ENCODE measurements at regions not wholly inside any gene's neighbourhood (a gene's known extent, or its start where the extent isn't known, plus 50 kb on each side); places are given as distances from the start of the nearest gene placed in this dataset.
"Not testable (repeated sequence)": the region's sequence is repeated elsewhere in the genome, so short reads cannot be mapped to it uniquely, and the experiment has no call there.

DNA sequence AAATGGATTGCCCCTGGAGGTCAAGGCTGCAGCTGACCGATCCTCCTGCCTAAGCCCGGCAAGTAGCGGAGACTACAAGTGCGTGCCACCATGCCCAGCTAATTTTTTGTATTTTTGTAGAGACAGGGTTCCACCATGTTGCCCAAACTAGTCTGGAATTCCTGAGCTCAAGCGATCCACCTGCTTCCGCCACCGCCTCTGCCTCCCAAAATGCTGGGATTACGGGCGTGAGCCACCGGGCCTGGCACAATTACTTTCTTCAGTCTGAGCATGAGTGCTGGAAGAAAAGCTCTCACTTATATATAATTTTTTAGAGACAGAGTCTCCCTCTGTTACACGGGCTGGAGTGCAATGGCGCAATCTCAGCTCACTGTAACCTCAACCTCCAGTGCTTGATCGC is 307.4 kb downstream of the ZNF37A start:
- H3K79me2 ChIP-seq (replicated peaks; ENCODE audit: insufficient read depth); H3K27me3 Mint-ChIP-seq (ENCODE audit: insufficient read depth, low read depth, poor library complexity); H3K4me1 Mint-ChIP-seq; H3K4me3 ChIP-seq; H3K4me3 Mint-ChIP-seq; H3K27ac ChIP-seq (ENCODE audit: low read depth); H3K4me1 ChIP-seq (ENCODE audit: insufficient read depth); H3K4me2 ChIP-seq; ATAC-seq; H3F3A ChIP-seq (replicated peaks; ENCODE audit: low read depth); H4K20me1 ChIP-seq (replicated peaks; ENCODE audit: insufficient read depth); H3K36me3 ChIP-seq (ENCODE audit: insufficient read depth); H2AFZ ChIP-seq; H3K9me2 ChIP-seq (ENCODE audit: insufficient read depth); H3K27ac Mint-ChIP-seq; DNase-seq (ENCODE audit: low spot score); H3K36me3 Mint-ChIP-seq (ENCODE audit: low read depth); H3K27me3 ChIP-seq (ENCODE audit: insufficient read depth): not testable (repeated sequence)
- H3K9me3 Mint-ChIP-seq, result peaks cover 56% of the 10 kb centered on the region

DNA sequence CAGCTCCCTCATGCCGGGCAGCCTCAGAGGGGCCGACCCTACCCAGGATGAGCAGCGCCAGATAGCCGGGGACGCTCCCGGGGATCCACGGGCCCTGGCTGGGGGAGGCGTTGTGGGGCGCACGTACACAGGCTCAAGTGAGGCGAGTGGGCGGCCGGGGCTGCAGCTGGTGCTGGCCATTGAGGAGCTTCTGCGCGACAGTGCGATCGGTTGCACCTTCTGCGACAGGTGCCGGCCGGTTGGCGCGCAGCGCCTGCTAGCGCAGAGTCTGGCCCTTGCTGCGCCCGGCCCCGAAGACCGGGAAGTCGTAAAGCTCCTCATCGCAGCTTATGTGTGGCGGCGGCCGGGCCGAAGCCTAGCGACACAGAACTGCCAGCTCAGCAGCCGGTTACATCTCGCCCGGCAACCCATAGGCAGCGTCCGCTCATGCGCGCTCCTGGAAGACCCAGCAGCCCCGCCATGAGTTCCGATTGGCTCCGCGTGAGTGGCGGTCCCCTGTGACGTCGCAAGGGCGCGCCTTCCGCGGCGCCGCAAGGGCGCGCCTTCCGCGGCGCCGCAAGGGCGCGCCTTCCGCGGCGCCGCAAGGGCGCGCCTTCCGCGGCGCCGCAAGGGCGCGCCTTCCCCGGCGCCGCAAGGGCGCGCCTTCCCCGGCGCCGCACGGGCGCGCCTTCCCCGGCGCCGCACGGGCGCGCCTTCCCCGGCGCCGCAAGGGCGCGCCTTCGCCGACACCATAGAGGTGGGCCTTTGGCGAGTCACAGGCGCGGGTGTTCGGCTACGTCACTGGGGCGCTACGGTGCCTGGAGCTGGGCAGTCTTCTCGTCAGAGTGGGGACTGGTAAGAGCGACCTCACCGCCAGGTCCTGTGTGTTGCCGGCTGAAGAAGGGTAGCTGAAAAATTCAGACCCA is 308.6 kb downstream of the ZNF37A start:
- not testable (repeated sequence) for H4K20me1 ChIP-seq (replicated peaks; ENCODE audit: insufficient read depth); H3K4me1 ChIP-seq (ENCODE audit: insufficient read depth); H3K27me3 Mint-ChIP-seq (ENCODE audit: insufficient read depth, low read depth, poor library complexity); H3K4me1 Mint-ChIP-seq; H3K9me2 ChIP-seq (ENCODE audit: insufficient read depth); H3K27ac Mint-ChIP-seq; H3K36me3 Mint-ChIP-seq (ENCODE audit: low read depth); H3K27me3 ChIP-seq (ENCODE audit: insufficient read depth); H2AFZ ChIP-seq; H3F3A ChIP-seq (replicated peaks; ENCODE audit: low read depth); H3K79me2 ChIP-seq (replicated peaks; ENCODE audit: insufficient read depth); H3K27ac ChIP-seq (ENCODE audit: low read depth); ATAC-seq; H3K36me3 ChIP-seq (ENCODE audit: insufficient read depth); H3K4me2 ChIP-seq
- peaks cover 54% of the 10 kb centered on the region for H3K9me3 Mint-ChIP-seq
- H3K4me3 Mint-ChIP-seq, result peak overlapping the region; percentile 67; the same call in 2 of the 3 replicates
- peak overlapping the region; percentile 45 for H3K4me3 ChIP-seq
- peak; percentile 44 for DNase-seq (ENCODE audit: low spot score)

DNA sequence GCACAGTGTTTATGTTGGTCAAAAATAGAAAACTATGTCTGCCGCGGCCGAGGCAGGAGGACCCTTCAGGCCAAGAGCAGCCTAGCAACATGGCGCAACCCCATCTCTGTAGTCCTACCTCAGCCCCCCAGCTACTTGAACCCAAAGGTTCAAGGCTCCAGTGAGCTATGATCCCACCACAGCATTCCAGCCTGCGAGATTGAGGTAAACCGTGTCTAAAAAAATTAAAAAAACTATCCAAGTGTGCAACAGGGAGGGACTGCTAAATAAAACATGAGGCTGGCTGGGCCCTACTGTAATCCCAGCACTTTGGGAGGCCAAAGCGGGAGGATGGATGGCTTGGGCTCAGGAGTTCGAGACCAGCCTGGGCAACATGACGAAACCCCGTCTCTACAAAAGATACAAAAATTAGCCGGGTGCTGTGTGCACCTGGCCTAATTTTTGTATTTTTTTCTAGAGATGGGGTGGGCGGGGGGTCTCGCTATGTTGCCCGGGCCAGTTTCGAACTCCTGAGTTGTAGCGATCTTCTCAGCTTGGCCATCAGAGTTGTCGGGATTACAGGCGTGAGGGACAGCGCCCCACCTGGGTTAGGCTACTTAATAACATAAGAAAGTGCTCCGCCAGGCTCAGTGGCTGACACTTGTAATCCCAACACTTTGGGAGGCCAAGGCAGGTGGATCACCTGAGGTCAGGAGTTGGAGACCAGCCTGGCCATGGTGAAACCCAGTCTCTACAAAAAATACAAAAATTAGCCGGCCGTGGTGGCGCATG is 309.4 kb downstream of the ZNF37A start:
- not testable (repeated sequence) for H3K36me3 ChIP-seq (ENCODE audit: insufficient read depth); H3K27ac Mint-ChIP-seq; H3K79me2 ChIP-seq (replicated peaks; ENCODE audit: insufficient read depth); H3K4me1 Mint-ChIP-seq; DNase-seq (ENCODE audit: low spot score); H3K4me2 ChIP-seq; H4K20me1 ChIP-seq (replicated peaks; ENCODE audit: insufficient read depth); H3K27me3 Mint-ChIP-seq (ENCODE audit: insufficient read depth, low read depth, poor library complexity); H3K9me2 ChIP-seq (ENCODE audit: insufficient read depth); H2AFZ ChIP-seq; H3K36me3 Mint-ChIP-seq (ENCODE audit: low read depth); ATAC-seq; H3K27me3 ChIP-seq (ENCODE audit: insufficient read depth); H3K27ac ChIP-seq (ENCODE audit: low read depth); H3K4me1 ChIP-seq (ENCODE audit: insufficient read depth); H3F3A ChIP-seq (replicated peaks; ENCODE audit: low read depth)
- peaks cover 51% of the 10 kb centered on the region for H3K9me3 Mint-ChIP-seq
- peak overlapping the region; percentile 30; the same call in 1 of the 2 replicates for H3K4me3 ChIP-seq
- H3K4me3 Mint-ChIP-seq, result peak overlapping the region; percentile 59; the same call in 2 of the 3 replicates

DNA sequence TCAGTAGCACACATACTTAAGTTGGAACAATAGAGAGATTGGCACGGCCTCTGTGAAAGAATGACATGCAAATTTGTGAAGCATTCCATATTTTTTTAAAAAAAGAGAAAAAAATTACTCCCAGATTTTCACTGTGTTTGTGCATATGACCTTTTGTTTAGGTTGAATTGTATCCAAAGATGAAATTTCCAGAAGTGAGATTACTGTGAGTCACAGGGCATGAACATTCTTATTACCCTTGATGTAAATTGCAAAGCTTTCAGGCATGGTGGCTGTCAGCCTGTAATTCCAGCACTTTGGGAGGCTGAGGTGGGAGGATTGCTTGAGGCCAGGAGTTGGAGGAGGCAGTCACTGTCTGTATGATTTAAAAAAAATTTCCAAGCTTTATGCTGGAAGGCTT is 329.5 kb downstream of the ZNF37A start:
- not testable (repeated sequence) for H2AFZ ChIP-seq; H3K27ac Mint-ChIP-seq; DNase-seq (ENCODE audit: low spot score); H3K27ac ChIP-seq (ENCODE audit: low read depth); H3K4me1 ChIP-seq (ENCODE audit: insufficient read depth); H3K4me3 ChIP-seq; H3K4me1 Mint-ChIP-seq; H3F3A ChIP-seq (replicated peaks; ENCODE audit: low read depth); ATAC-seq; H3K27me3 Mint-ChIP-seq (ENCODE audit: insufficient read depth, low read depth, poor library complexity); H4K20me1 ChIP-seq (replicated peaks; ENCODE audit: insufficient read depth); H3K4me2 ChIP-seq; H3K27me3 ChIP-seq (ENCODE audit: insufficient read depth); H3K9me2 ChIP-seq (ENCODE audit: insufficient read depth); H3K36me3 ChIP-seq (ENCODE audit: insufficient read depth); H3K4me3 Mint-ChIP-seq; H3K79me2 ChIP-seq (replicated peaks; ENCODE audit: insufficient read depth)
- H3K36me3 Mint-ChIP-seq (ENCODE audit: low read depth), result peaks cover 15% of the 10 kb centered on the region; the same call in 2 of the 3 replicates
- H3K9me3 Mint-ChIP-seq, result peaks cover 48% of the 10 kb centered on the region

DNA sequence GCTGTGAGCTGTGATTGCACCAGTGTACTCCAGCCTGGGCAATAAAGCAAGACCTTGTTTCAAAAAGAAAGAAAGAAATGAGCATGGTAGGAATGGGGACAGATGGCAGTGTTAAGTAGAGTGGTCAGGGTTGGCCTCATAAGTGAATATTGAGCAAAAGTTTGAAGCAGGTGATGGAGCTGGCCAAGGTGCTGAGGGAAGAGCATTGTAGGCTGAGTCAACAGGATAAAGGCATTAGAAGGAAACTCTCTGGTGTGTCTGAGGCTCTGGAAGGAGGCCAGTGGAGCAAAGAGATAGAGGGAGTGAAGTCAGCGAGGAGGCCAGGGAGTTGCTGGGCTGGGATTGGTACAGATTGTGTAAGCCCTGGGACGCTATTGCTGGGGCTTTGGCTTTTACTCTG is 336.1 kb downstream of the ZNF37A start:
- H3K27ac Mint-ChIP-seq, result not testable (repeated sequence)

DNA sequence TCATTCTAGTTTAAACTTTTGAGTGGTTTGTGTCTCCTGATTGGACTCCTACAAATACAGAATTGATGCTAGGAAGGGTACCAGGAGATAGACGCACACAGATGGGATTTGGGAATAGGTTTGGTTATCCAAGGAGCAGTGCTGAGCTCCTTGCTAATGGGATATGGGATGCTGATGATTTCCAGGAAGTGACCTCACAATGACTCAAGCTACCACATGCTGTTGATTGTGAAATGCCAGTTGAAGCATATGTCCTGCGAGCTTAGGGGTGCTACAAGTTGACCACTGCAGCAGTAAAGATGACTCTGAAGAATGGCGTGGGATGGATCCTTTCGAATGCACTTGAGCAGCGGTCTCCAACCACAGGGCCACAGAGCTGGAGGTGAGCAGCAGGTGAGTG is 343.2 kb downstream of the ZNF37A start:
- not testable (repeated sequence) for H3K27me3 ChIP-seq (ENCODE audit: insufficient read depth); H3K27ac ChIP-seq (ENCODE audit: low read depth); H3K79me2 ChIP-seq (replicated peaks; ENCODE audit: insufficient read depth); H4K20me1 ChIP-seq (replicated peaks; ENCODE audit: insufficient read depth); H3K4me3 Mint-ChIP-seq; H2AFZ ChIP-seq; H3K4me2 ChIP-seq; H3K27me3 Mint-ChIP-seq (ENCODE audit: insufficient read depth, low read depth, poor library complexity); H3K36me3 ChIP-seq (ENCODE audit: insufficient read depth); DNase-seq (ENCODE audit: low spot score); H3K9me2 ChIP-seq (ENCODE audit: insufficient read depth); H3K4me3 ChIP-seq; H3K4me1 Mint-ChIP-seq; H3F3A ChIP-seq (replicated peaks; ENCODE audit: low read depth); ATAC-seq; H3K27ac Mint-ChIP-seq; H3K4me1 ChIP-seq (ENCODE audit: insufficient read depth)
- Mint-ChIP-seq H3K36me3 (ENCODE audit: low read depth) (peaks cover 16% of the 10 kb centered on the region), H3K9me3 (peaks cover 53% of the 10 kb centered on the region)

More for the DNA sequence above, 336.1 kb downstream of the ZNF37A start:
- H3K4me3 ChIP-seq; H3K4me3 Mint-ChIP-seq; H3F3A ChIP-seq (replicated peaks; ENCODE audit: low read depth); H3K4me1 ChIP-seq (ENCODE audit: insufficient read depth); H3K4me1 Mint-ChIP-seq; H3K9me2 ChIP-seq (ENCODE audit: insufficient read depth); H3K4me2 ChIP-seq; H4K20me1 ChIP-seq (replicated peaks; ENCODE audit: insufficient read depth); DNase-seq (ENCODE audit: low spot score); ATAC-seq; H3K36me3 ChIP-seq (ENCODE audit: insufficient read depth); H3K79me2 ChIP-seq (replicated peaks; ENCODE audit: insufficient read depth); H2AFZ ChIP-seq; H3K27me3 ChIP-seq (ENCODE audit: insufficient read depth); H3K27me3 Mint-ChIP-seq (ENCODE audit: insufficient read depth, low read depth, poor library complexity); H3K27ac ChIP-seq (ENCODE audit: low read depth): not testable (repeated sequence)
- peaks cover 20% of the 10 kb centered on the region for H3K36me3 Mint-ChIP-seq (ENCODE audit: low read depth)
- H3K9me3 Mint-ChIP-seq, result peaks cover 47% of the 10 kb centered on the region
